HepG2 (cell line): ENCODE measurements at regions not wholly inside any gene's neighbourhood (a gene's known extent, or its start where the extent isn't known, plus 50 kb on each side); places are given as distances from the start of the nearest gene placed in this dataset.

ENCODE experiments used
- ATAC-seq: fragments of 200-7000 bp; cut with Tn5 transposase; 3 replicates; pipeline ENCODE4 v1.9.1; 2020; ENCODE audit warnings: mild to moderate bottlenecking, moderate library complexity
- BruUV-seq: library from RNA; stranded (reverse); fragments of 400-500 nt; replicated peaks from 2 replicates; lab custom pipeline; 2021; lab: Mats Ljungman, UMichigan
- CTCF ChIA-PET: fragments of 300-600 bp; formaldehyde crosslinking; extraction: SDS; loops from one replicate; lab custom pipeline; 2021; ENCODE audit warnings: low total read pairs, inconsistent platforms, low intra/inter-chr PET ratio; lab: Yijun Ruan, JAX
- POLR2A ChIA-PET: fragments of 350-600 bp; sonication (Branson Sonifier 250); formaldehyde crosslinking; loops from one replicate; lab custom pipeline; 2020; ENCODE audit warnings: antibody characterized with exemption, inconsistent platforms; lab: Yijun Ruan, JAX
- DNase-seq: peaks from one replicate; pipeline ENCODE4 v3.0.0-alpha.2; 2015; ENCODE audit warnings: low spot score
- FAIRE-seq: peaks from 3 replicates; lab custom pipeline; 2011; peaks lifted over from hg19 to GRCh38; lab: Jason Lieb, UNC
- H2AFZ ChIP-seq: one replicate; pipeline ENCODE4 v1.6.1; 2011; ENCODE audit warnings: low read length, inconsistent platforms
- H3K27ac ChIP-seq: fragments of 300-600 bp; 3 replicates; pipeline ENCODE4 v1.8.0; 2011; ENCODE audit warnings: mixed run types, mild to moderate bottlenecking, mixed read lengths, low read length, inconsistent platforms; ENCODE audit not compliant: insufficient read depth; ENCODE audit errors: extremely low read length
- H3K27me3 ChIP-seq, 2 experiments: fragments of 200-600 bp in 1 of 2; 2 replicates in 1 of 2; 3 replicates in 1 of 2; pipeline versions ENCODE4 v1.6.0 to v1.8.0; 2011; ENCODE audit warnings: low read length in 2 of 2, mild to moderate bottlenecking in 2 of 2, moderate library complexity in 2 of 2, inconsistent platforms in 1 of 2; ENCODE audit not compliant: insufficient read depth in 2 of 2, control insufficient read depth in 1 of 2
- H3K36me3 ChIP-seq, 2 experiments: fragments of 200-600 bp in 1 of 2; replicated peaks in 1 of 2; 2 replicates in 1 of 2; 3 replicates in 1 of 2; pipeline versions ENCODE4 v1.5.1 to v1.8.0; 2011; ENCODE audit warnings: low read length in 2 of 2, inconsistent platforms in 1 of 2; ENCODE audit not compliant: insufficient read depth in 2 of 2, control insufficient read depth in 1 of 2
- H3K4me1 ChIP-seq: 2 replicates; pipeline ENCODE4 v1.5.1; 2012; ENCODE audit warnings: low read length, inconsistent platforms; ENCODE audit not compliant: insufficient read depth
- H3K4me2 ChIP-seq: 2 replicates; pipeline ENCODE4 v1.6.0; 2011; ENCODE audit warnings: low read depth, low read length, inconsistent platforms
- H3K4me3 ChIP-seq, 3 experiments: fragments of 200-600 bp in 1 of 3; sonication (generic), shearing (Covaris generic) in 1 of 3; replicated peaks in 1 of 3; 2 replicates each; pipeline ENCODE4 v1.5.1; 2011 to 2016; ENCODE audit warnings: low read length in 3 of 3, inconsistent platforms in 2 of 3, low read depth in 2 of 3, mild to moderate bottlenecking in 2 of 3, control low read depth in 1 of 3, mixed read lengths in 1 of 3; ENCODE audit not compliant: insufficient read depth in 1 of 3
- H3K79me2 ChIP-seq: one replicate; pipeline ENCODE4 v1.6.1; 2011; ENCODE audit warnings: low read length, inconsistent platforms; ENCODE audit not compliant: insufficient read depth
- H3K9ac ChIP-seq: 2 replicates; pipeline ENCODE4 v1.6.0; 2011; ENCODE audit warnings: mild to moderate bottlenecking, low read depth, low read length, inconsistent platforms; ENCODE audit not compliant: insufficient read depth
- H3K9me3 ChIP-seq: 2 replicates; pipeline ENCODE4 v1.5.1; 2012; ENCODE audit warnings: mild to moderate bottlenecking, low read length
- H4K20me1 ChIP-seq: 2 replicates; pipeline ENCODE4 v1.6.0; 2011; ENCODE audit warnings: inconsistent platforms, mild to moderate bottlenecking, low read length, moderate library complexity; ENCODE audit not compliant: insufficient read depth
- BCL6 ChIP-seq: IDR thresholded peaks from 2 replicates; pipeline ENCODE4 v1.6.1; 2016; ENCODE audit warnings: missing genetic modification reagents, missing compliant biosample characterization
- HMGA1 ChIP-seq: sonication (generic); formaldehyde crosslinking; conservative IDR thresholded peaks from 2 replicates; pipeline ENCODE4 v1.4.0; 2020; ENCODE audit warnings: missing genetic modification reagents
- IKZF1 ChIP-seq: fragments of 450-650 bp; IDR thresholded peaks from 2 replicates; pipeline ENCODE4 v1.7.1; 2016
- KAT2B ChIP-seq: fragments of 150-350 bp; IDR thresholded peaks from 2 replicates; pipeline ENCODE4 v1.6.1; 2014; ENCODE audit warnings: low read depth, low read length, borderline replicate concordance
- MLLT10 ChIP-seq: sonication (generic); formaldehyde crosslinking; IDR thresholded peaks from 2 replicates; pipeline ENCODE4 v1.4.0; 2020; ENCODE audit warnings: missing genetic modification reagents
- NCOR1 ChIP-seq: fragments of 200-600 bp; sonication (generic); IDR thresholded peaks from 2 replicates; pipeline ENCODE4 v1.7.0; 2017; ENCODE audit warnings: antibody characterized with exemption, low read length, borderline replicate concordance
- RFXANK ChIP-seq: IDR thresholded peaks from 2 replicates; pipeline ENCODE4 v1.6.1; 2016
- ZNF20 ChIP-seq: sonication (generic); formaldehyde crosslinking; IDR thresholded peaks from 2 replicates; pipeline ENCODE4 v1.4.0; 2020; ENCODE audit warnings: mild to moderate bottlenecking, moderate library complexity, missing genetic modification reagents
- ZNF207 ChIP-seq: fragments of 450-650 bp; IDR thresholded peaks from 2 replicates; pipeline ENCODE4 v1.6.1; 2016; ENCODE audit warnings: antibody characterized with exemption, borderline replicate concordance
- ZNF329 ChIP-seq: sonication (generic); formaldehyde crosslinking; IDR thresholded peaks from 2 replicates; pipeline ENCODE4 v1.9.0; 2021; ENCODE audit warnings: low read depth, mild to moderate bottlenecking, missing genetic modification reagents
- WGBS: methylation state at CpG from one replicate; pipeline ENCODE4 v1.1.6; 2017; ENCODE audit warnings: low lambda C conversion rate; 5-methylcytosine and 5-hydroxymethylcytosine counted together
- in situ Hi-C: cut with HindIII; loops from 2 replicates; pipeline ENCODE4 v1.10.0; 2017; ENCODE audit warnings: low pct_unique_long_range_greater_than_20kb; ENCODE audit not compliant: extremely low pct_ligation_motif_present
- intact Hi-C: fragments of 100-400 bp; cut with micrococcal nuclease; formaldehyde crosslinking; loops from one replicate; pipeline ENCODE4 v1.10.0; 2022; ENCODE audit not compliant: unreplicated experiment
- TF ChIP-seq, protein P1 (sequence below): sonication (generic); formaldehyde crosslinking; IDR thresholded peaks from 2 replicates; pipeline ENCODE4 v1.9.0; 2021; ENCODE audit warnings: missing genetic modification reagents, borderline replicate concordance

DNA sequence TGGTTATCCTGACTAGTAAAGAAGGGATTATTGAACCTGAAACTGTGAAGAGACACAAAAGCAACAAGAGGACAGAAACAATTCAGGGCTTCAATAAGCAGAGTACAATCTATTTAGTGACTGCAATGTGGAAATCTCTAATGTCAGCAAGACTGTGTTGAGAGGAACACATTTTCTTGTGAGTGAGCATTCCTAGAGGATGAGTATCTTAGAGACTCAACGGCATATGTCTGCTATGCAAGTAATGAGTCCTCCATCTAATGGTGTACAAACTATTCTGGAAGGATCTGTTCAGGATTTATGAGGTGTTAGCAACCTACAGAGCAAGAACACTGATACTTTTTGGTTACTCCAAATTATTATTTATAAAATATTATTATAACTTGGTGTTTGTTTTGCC, 226.5 kb upstream of the NDN start:
- H3K27me3 ChIP-seq: no peaks in the 10 kb centered on the region
- FAIRE-seq (no peak), DNase-seq (no peak), ATAC-seq (no peak)
- peaks cover 8% of the 10 kb centered on the region; the same call in 1 of the 2 replicates for H3K9me3 ChIP-seq
- no peaks in the 10 kb centered on the region for H3K79me2 ChIP-seq
- no peak overlapping the region for H2AFZ ChIP-seq
- in situ Hi-C loops: no loop called here
- no peak overlapping the region for H3K4me2 ChIP-seq
- ChIA-PET CTCF (no interaction called here), POLR2A (no interaction called here)
- no peaks in the 10 kb centered on the region for H3K36me3 ChIP-seq
- WGBS: 0% methylated on average over 1 of the region's 1 CpG
- BruUV-seq: no TSS peak
- no peak overlapping the region for H3K4me3 ChIP-seq
- H3K9ac ChIP-seq: no peak overlapping the region
- no peaks in the 10 kb centered on the region for H3K4me1 ChIP-seq
- H3K27ac ChIP-seq: no peak overlapping the region
- no peaks in the 10 kb centered on the region for H4K20me1 ChIP-seq
- TF ChIP-seq HMGA1 (CRISPR knock-in tag) (no peak), KAT2B (no peak), MLLT10 (CRISPR knock-in tag) (no peak), IKZF1 (no peak), ZNF329 (CRISPR knock-in tag) (no peak), NCOR1 (no peak), ZNF207 (no peak), RFXANK (CRISPR knock-in tag) (no peak), BCL6 (no peak), ZNF20 (CRISPR knock-in tag) (no peak)
- TF ChIP-seq, protein P1, sequence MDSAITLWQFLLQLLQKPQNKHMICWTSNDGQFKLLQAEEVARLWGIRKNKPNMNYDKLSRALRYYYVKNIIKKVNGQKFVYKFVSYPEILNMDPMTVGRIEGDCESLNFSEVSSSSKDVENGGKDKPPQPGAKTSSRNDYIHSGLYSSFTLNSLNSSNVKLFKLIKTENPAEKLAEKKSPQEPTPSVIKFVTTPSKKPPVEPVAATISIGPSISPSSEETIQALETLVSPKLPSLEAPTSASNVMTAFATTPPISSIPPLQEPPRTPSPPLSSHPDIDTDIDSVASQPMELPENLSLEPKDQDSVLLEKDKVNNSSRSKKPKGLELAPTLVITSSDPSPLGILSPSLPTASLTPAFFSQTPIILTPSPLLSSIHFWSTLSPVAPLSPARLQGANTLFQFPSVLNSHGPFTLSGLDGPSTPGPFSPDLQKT (CRISPR knock-in tag): no peak
- intact Hi-C loops: no loop called here
